Stimulated activated effector memory CD8-positive, alpha-beta T cell treated with anti-CD3 and anti-CD28 coated beads, Interleukin-12 subunit alpha, Interleukin-12 subunit beta, amount 100 ng/mL, for 72 hours (primary cell): ENCODE measurements at regions not wholly inside any gene's neighbourhood (a gene's known extent, or its start where the extent isn't known, plus 50 kb on each side); places are given as distances from the start of the nearest gene placed in this dataset.
"Not testable (repeated sequence)": the region's sequence is repeated elsewhere in the genome, so short reads cannot be mapped to it uniquely, and the experiment has no call there.

ENCODE experiments used
- ATAC-seq: fragments of 150-1000 bp; cut with Tn5 transposase; 2 replicates; pipeline ENCODE4 v1.10.0; 2021
- DNase-seq, 2 donors: peaks; one replicate each; pipeline ENCODE4 v3.0.0; 2021 to 2022; ENCODE audit warnings: low spot score in 2 of 2
- H3K27ac Mint-ChIP-seq: one replicate; pipeline ENCODE4 v1.8.0; 2022; ENCODE audit warnings: mild to moderate bottlenecking, mixed read lengths
- H3K36me3 Mint-ChIP-seq: one replicate; pipeline ENCODE4 v1.8.0; 2022; ENCODE audit warnings: mild to moderate bottlenecking, mixed read lengths
- H3K4me1 Mint-ChIP-seq: one replicate; pipeline ENCODE4 v1.8.0; 2022; ENCODE audit warnings: mixed read lengths
- H3K4me3 Mint-ChIP-seq: one replicate; pipeline ENCODE4 v1.8.0; 2022; ENCODE audit warnings: mild to moderate bottlenecking, mixed read lengths
- H3K9me3 Mint-ChIP-seq: one replicate; pipeline ENCODE4 v1.8.0; 2022; ENCODE audit warnings: mixed read lengths

DNA sequence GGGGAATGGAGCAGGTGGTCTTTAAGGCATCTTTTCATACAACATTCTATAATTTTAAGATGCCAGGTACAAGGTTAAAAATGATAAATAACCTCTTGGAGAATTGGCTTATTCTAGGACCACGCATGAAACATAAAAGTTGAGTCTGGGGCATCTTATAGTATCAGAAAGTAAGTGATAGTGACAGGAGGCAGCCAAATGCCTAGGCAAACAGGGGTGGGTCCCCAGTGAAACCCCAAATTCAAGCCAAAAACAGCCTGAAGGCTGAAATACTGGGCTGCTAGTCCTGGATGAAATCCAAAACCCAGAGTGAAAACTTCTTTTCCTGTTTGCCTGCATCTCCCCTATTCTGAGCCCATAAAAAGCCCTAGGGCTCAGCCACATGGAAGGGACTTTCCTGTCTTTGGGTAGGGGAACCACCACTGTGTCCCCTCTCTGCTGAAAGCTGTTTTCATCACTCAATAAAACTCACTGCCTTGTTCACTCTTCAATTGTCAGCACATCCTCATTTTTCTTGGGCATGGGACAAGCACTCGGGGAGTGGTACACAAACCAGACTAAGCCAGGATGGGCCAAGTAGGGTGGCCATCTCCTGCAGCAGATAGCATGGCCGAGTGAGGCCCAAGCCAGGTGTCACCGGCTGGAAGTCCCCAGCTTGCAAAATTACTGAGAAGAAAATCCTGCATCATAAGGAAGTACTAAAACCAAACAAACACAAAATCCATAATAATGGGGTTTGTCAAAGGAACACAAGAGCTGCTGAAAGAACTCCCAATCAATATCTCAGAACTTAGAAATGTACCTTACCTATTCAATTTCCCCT, 241.6 kb upstream of the GALNT17 start:
- Mint-ChIP-seq H3K4me3 (no peak overlapping the region), H3K9me3 (peaks cover 3% of the 10 kb centered on the region), H3K36me3 (no peaks in the 10 kb centered on the region), H3K4me1 (no peaks in the 10 kb centered on the region), H3K27ac (no peak overlapping the region)
- no peak for DNase-seq
- no peak for ATAC-seq

DNA sequence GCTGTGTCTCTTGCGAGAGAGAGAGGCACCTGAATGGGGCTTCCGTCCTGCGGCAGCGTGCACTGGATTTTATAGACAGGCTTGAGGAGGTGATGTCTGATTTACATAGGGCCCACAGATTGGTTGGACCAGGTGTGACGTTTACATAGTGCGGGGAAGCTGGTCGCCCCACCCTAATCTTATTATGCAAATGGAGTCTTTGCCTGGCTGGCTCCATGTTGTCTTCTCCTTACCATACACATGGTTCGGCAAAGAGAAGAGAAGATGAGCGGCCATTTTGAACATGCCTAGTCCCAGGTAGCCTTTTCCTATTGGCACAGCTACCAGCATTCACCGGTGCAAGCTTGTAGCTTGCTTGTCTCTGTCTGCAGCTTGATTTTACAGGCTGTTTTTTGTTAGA, 238.5 kb upstream of the GALNT17 start:
- DNase-seq, result no peak
- ATAC-seq, result no peak
- no peaks in the 10 kb centered on the region for H3K9me3 Mint-ChIP-seq
- H3K27ac Mint-ChIP-seq, result no peak overlapping the region
- no peaks in the 10 kb centered on the region for H3K4me1 Mint-ChIP-seq
- H3K4me3 Mint-ChIP-seq, result no peak overlapping the region
- no peaks in the 10 kb centered on the region for H3K36me3 Mint-ChIP-seq

DNA sequence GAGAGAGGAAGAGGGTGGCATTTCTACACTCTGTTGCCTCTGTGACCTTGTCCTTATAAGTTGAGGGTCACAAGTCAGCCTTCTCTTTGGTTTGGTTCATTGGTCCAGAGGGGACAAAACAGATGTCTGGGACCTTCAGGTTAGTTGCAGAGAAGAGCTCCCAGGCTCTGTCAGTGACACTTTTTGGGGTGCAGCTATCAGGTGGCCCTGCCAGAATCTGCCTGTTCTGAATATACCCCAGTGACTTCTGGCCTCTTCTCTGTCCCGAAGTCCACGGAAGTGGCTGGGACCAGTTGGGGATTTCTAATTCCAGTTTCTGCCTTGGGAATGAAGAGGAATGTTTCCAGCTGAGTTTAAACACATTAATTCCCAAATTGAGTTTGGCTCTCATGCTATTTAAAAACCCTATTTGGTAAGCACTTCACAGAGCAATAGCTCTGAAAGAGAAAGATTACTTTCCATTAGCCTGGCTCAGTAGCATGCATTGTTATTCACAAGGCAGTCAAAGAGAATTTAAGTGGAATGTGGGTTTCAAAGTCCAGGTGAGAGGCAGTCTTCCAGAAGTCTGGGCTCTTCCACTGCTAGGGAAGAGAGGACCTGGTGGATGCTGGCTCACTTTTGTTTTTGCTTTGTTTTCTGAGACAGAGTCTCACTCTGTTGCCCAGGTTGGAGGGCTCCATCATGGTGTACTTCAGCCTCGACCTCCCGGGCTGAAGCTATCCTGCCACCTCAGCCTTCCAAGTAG, 237.8 kb upstream of the GALNT17 start:
- ATAC-seq (no peak), DNase-seq (no peak)
- no peaks in the 10 kb centered on the region for H3K4me1 Mint-ChIP-seq
- H3K36me3 Mint-ChIP-seq, result no peaks in the 10 kb centered on the region
- H3K4me3 Mint-ChIP-seq, result no peak overlapping the region
- no peak overlapping the region for H3K27ac Mint-ChIP-seq
- H3K9me3 Mint-ChIP-seq, result no peaks in the 10 kb centered on the region

DNA sequence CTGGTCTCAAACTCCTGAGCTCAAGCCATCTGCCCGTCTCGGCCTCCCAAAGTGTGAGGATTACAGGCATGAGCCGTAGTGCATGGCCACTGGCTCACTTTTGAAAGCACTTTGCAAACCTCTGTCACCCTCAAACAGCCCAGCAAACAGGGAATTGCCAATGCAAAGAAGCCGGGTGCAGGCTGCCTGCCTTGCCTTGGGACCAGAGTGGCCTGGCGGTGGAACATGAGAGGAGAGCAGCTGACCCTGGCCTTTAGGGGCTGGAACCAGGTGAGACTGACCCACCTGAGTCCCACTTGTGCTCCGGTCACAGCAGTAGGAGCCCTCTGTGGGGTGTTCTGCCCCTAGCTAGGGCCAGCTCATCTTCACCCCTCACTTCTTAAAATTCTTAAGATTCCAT, 237.1 kb upstream of the GALNT17 start:
- Mint-ChIP-seq H3K4me1 (no peaks in the 10 kb centered on the region), H3K4me3 (no peak overlapping the region), H3K27ac (no peak overlapping the region), H3K36me3 (no peaks in the 10 kb centered on the region), H3K9me3 (no peaks in the 10 kb centered on the region)
- DNase-seq (no peak), ATAC-seq (no peak)

DNA sequence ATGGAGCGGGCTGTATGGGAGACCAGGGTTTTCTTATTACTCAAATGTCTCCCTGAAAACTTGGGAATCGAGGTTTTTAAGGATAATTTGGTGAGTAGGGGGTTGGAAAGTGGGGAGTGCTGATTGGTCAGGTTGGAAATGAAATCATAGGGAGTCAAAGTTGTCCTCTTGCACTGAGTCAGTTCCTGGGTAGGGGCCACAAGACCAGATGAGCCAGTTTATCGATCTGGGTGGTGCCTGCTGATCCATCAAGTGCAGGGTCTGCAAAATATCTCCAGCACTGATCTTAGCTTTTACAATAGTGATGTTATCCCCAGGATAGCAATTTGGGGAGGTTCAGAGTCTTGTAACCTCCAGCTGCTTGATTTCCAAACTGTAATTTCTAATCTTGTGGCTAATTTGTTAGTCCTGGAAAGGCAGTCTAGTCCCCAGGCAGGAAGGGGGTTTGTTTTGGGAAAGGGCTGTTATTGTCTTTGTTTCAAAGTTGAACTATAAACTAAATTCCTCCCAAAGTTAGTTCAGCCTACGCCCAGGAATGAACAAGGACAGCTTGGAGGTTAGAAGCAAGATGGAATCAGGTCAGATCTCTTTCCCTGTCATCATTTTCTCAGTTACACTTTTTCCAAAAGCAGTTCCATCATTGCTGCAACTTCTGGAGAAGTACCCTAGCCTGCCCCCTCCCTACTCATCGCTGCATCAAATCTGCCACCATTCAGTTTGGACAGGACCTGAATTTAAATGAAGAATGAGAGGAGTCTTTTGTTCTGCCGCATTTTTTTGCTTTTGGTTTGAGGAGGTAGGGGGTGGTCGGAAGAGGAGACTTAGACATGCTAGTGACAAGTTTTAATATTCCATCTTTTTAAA, 236.4 kb upstream of the GALNT17 start:
- H3K27ac Mint-ChIP-seq, H3K9me3 Mint-ChIP-seq, ATAC-seq, H3K36me3 Mint-ChIP-seq, DNase-seq, H3K4me3 Mint-ChIP-seq, H3K4me1 Mint-ChIP-seq: not testable (repeated sequence)

DNA sequence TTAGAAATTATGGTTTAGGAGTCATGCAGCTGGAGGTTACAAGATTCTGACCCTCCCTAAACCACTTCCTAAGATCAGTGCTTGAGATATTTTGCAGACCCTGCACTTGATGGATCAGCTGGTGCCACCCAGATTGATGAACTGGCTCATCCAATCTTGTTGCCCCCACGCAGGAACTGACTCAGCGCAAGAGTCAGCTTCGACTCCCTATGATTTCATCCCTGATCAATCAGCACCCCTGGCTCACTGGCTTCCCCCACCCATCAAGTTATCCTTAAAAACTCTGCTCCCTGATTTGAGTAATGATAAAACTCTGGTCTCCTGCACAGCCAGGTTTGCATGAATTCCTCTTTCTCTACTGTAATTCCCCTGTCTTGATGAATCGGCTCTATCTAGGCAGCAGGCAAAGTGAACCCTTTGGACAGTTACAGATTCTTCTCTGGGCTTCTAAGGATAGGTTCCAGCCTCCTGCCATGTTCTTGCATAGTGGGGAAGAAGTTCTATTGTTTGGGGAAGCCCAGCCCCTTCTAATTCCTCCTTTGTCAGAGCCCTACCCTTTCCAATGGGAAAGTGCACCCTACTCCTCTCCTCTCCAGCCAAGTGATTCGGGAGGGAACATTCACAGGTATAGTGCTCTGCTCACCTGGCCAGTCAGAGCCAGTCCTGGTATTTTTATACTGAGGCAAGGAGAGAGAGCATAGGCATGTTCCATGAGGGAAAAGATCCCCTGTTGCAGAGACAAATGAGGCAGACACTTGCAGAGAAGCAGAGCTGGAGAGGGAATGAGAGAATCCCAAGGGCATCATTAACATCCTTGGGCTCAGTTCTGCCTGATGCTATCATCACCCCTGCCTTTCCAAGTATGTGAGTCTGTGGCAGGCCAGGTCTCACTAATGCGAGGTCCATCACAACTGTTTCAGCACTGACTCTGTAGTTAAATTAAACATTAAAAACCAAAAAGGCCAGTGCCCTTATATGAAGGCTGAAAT, 224.4 kb upstream of the GALNT17 start:
- H3K4me3 Mint-ChIP-seq, result no peak overlapping the region
- H3K4me1 Mint-ChIP-seq, result no peaks in the 10 kb centered on the region
- no peak overlapping the region for H3K27ac Mint-ChIP-seq
- H3K36me3 Mint-ChIP-seq, result no peaks in the 10 kb centered on the region
- ATAC-seq, result no peak
- peaks cover 15% of the 10 kb centered on the region for H3K9me3 Mint-ChIP-seq
- DNase-seq, result no peak

DNA sequence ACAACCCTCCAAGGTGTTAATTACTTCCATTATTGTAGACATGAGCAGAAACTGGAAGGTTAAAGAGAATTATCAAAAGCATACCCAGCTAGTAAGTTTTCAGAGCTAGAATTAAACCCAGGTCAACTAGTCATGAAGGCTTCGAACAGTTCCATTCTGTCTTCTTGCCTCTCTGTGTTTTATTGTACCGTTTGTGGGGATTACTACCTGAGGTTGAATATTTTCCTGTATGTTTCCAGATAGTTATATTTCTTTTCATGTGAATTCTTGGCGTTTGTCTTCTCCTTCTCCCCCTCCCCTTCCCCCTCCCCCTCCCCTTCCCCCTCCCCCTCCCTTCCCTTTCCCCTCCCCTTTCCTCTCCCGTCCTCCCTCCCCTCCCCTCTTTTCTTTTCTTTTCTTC, 218.0 kb upstream of the GALNT17 start:
- no peak for DNase-seq
- H3K27ac Mint-ChIP-seq, result no peak overlapping the region
- ATAC-seq, result no peak
- H3K4me3 Mint-ChIP-seq, result no peak overlapping the region
- H3K9me3 Mint-ChIP-seq, result no peaks in the 10 kb centered on the region
- H3K4me1 Mint-ChIP-seq, result no peaks in the 10 kb centered on the region
- H3K36me3 Mint-ChIP-seq, result no peaks in the 10 kb centered on the region

DNA sequence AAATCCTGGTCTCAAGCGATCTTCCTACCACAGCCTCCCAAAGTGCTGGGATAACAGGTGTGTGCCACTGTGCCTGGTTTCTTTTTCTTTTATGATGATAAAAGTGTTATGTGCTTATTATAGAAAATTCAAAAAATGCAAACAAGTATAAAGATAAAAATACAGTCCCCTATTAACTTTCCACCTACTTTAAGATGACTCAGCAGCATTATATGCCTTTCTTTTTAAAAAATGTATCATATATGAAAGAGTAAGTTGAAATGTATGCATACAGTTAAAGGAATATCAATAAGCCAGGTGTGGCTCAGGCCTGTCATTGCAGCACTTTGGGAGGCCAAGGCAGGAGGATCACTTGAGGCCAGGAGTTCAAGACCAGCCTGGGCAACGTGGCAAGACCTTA, 216.9 kb upstream of the GALNT17 start:
- Mint-ChIP-seq H3K27ac (no peak overlapping the region), H3K4me1 (no peaks in the 10 kb centered on the region), H3K36me3 (no peaks in the 10 kb centered on the region), H3K9me3 (no peaks in the 10 kb centered on the region), H3K4me3 (no peak overlapping the region)
- no peak for ATAC-seq
- DNase-seq, result no peak

DNA sequence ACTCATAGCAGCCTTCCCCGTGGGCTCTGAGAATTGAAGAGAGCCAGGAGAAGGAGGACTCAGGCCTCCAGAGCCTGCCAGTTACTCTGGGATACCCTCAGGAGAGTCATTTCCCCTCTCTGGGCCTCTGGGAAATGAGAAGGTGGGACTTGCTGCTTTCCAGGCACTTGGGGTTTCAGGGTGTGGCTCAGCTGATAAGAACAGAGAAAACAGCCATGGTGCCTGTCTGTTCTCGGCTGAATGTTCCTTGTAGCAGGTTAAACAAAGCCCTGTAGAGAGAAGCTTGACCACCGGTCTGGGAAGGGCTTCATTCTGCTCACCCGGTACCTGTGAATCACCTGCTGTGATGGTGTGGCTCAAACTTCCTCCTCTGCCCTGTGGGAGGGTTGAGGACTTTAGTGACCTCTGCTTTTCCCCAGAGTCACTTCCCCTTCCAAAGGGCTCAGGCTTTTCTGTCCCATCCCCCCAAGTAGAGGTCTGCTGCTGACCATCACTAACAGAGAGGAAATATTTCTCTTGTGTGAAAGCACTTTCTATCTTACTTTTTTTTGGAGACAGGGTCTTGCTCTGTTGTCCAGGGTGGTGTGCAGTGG, 212.4 kb upstream of the GALNT17 start:
- Mint-ChIP-seq H3K4me1 (no peaks in the 10 kb centered on the region), H3K9me3 (no peaks in the 10 kb centered on the region), H3K27ac (no peak overlapping the region), H3K4me3 (no peak overlapping the region), H3K36me3 (no peaks in the 10 kb centered on the region)
- no peak for ATAC-seq
- no peak for DNase-seq

DNA sequence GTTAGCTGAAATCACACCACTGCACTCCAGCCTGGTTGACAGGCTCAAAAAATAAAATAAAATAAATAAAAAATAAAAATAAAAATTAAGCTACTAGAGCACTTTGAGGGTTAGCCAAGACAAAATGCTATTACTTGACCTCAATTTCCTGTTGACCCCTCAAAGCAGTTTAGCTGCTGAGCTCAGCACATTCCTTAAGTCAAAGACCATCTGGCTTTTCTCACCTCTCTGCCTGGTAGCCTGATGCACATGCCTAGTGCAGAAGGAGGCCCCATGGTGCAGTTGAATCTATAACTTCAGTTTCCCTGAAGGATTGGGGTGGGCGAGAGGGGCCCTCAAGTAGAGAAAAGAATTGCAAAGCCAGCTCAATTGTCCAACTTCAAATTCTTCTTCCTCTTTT, 211.1 kb upstream of the GALNT17 start:
- ATAC-seq, result no peak
- no peaks in the 10 kb centered on the region for H3K9me3 Mint-ChIP-seq
- DNase-seq, result no peak
- no peaks in the 10 kb centered on the region for H3K4me1 Mint-ChIP-seq
- H3K36me3 Mint-ChIP-seq, result no peaks in the 10 kb centered on the region
- H3K27ac Mint-ChIP-seq, result no peak overlapping the region
- no peak overlapping the region for H3K4me3 Mint-ChIP-seq

DNA sequence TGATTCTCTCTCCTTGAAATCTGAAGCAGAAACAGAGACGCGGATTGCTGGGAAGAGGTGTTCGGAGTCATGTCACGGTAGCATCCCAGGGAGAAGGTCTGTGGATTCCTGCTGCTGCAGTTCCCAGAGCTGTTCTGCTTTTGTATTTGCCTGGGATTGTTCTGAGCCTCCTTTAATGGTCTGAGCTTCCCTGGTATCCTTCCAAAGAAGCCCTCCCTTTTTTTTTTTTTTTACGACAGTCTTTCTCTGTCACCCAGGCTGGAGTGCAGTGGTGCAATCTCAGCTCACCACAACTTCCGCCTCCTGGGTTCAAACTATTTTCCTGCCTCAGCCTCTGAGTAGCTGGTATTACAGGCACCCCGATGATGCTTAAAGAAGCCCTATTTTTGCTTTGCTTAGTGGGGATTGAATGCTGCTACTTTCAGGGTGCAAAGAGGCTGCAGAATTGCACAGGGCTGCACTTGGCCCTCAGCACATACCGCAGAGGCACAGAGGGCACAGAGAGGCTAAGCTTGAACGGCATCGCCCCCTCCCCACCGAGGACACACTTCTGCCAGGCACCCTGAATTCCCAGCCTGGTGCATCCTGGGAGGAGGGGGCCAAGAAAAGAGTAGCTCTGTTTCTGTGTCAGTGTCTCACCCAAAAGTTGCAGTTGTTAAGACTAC, 208.6 kb upstream of the GALNT17 start:
- no peak overlapping the region for H3K27ac Mint-ChIP-seq
- H3K36me3 Mint-ChIP-seq, result no peaks in the 10 kb centered on the region
- H3K4me3 Mint-ChIP-seq, result no peak overlapping the region
- no peak for ATAC-seq
- no peaks in the 10 kb centered on the region for H3K4me1 Mint-ChIP-seq
- DNase-seq, result no peak
- H3K9me3 Mint-ChIP-seq, result peaks cover 3% of the 10 kb centered on the region

DNA sequence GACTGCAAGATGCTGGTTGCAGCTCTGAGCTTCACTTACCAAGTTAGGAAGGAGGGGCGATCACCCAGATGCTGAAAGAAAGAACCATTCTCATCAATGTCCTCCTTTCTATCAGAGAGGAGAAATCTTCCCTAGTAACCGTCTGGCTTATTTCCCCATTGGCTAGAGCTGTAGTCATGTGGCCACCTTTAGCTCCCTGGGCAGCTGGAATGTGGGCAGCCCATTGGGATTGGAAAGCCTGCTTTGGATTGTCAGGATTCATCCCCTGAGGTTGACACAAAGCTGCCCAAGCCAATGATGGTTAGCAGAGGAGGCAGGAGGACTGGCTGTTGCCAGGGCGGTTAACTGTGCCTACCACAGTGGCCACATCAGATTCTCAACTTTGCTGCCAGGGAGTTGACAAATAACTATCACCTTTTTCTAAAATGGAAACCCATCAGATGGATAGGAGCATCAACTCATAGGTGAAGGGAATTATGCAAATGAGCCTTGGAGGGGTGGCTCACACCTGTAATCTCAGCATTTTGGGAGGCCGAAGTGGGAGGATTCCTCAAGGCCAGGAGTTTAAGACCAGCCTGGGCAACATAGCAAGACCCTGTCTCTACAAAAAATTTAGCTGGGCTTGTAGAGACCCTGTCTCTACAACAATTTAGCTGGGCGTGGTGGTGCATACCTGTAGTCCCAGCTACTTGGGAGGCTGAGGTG, 206.4 kb upstream of the GALNT17 start:
- Mint-ChIP-seq H3K4me3 (no peak overlapping the region), H3K27ac (no peak overlapping the region), H3K4me1 (no peaks in the 10 kb centered on the region), H3K9me3 (peaks cover 6% of the 10 kb centered on the region), H3K36me3 (no peaks in the 10 kb centered on the region)
- DNase-seq, result no peak
- ATAC-seq, result no peak

DNA sequence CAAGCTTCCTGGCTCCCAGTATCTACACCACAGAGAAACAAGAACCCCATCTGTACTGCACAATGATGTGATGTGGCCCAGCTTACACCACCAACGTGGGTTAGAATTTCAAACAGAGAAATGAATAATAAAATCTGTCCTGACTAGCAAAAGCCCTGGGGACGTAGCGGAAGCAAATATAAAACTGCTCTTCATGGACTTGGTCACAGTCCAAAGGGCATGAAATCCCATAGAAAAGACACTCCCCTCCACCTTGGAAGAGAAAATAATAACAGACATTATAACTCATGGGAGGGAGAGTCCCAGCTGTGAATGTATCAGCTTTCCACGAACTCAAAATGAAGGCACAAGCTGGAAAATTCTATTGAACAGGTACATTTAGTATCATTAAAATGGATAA, 205.3 kb upstream of the GALNT17 start:
- Mint-ChIP-seq H3K36me3 (no peaks in the 10 kb centered on the region), H3K4me3 (no peak overlapping the region), H3K4me1 (no peaks in the 10 kb centered on the region), H3K27ac (no peak overlapping the region), H3K9me3 (peaks cover 6% of the 10 kb centered on the region)
- DNase-seq, result no peak
- ATAC-seq, result no peak
